Sciatic nerve (tissue), 2 donors: ENCODE measurements at regions not wholly inside any gene's neighbourhood (a gene's known extent, or its start where the extent isn't known, plus 50 kb on each side); places are given as distances from the start of the nearest gene placed in this dataset.
"Not testable (repeated sequence)": the region's sequence is repeated elsewhere in the genome, so short reads cannot be mapped to it uniquely, and the experiment has no call there.

Experiments used
- ATAC-seq: fragments of 200-7000 bp; cut with Tn5 transposase; one replicate; pipeline ENCODE4 v1.9.1; 2020; ENCODE audit warnings: mild to moderate bottlenecking, moderate library complexity
- DNase-seq: peaks from one replicate; pipeline ENCODE4 v3.0.0-alpha.2; 2020; ENCODE audit warnings: low spot score
- intact Hi-C: fragments of 100-400 bp; cut with DNase I; formaldehyde crosslinking; loops from one replicate; pipeline ENCODE4 v1.14.2; 2022
- donor health status: DM: no; HTN: no; CAD: no.
- donor health status: DM: no; HTN: no; CAD: no.

- no peak for DNase-seq
- intact Hi-C loops: no loop called here
- ATAC-seq: no peak
Observed at GRCh38 chr2:147623328-147623727, 221.5 kb upstream of the ACVR2A start.

GRCh38 chr2:147621656-147622197 is 223.1 kb upstream of the ACVR2A start:
- DNase-seq (no peak), ATAC-seq (no peak)
- intact Hi-C loops: no loop called here

- DNase-seq (no peak), ATAC-seq (no peak)
- intact Hi-C loops: no loop called here
Observed at GRCh38 chr2:147619808-147620207, 225.0 kb upstream of the ACVR2A start.

- intact Hi-C loops: no loop called here
- no peak for DNase-seq
- ATAC-seq: no peak
Observed at GRCh38 chr2:147615726-147616125, 229.1 kb upstream of the ACVR2A start.

DNA sequence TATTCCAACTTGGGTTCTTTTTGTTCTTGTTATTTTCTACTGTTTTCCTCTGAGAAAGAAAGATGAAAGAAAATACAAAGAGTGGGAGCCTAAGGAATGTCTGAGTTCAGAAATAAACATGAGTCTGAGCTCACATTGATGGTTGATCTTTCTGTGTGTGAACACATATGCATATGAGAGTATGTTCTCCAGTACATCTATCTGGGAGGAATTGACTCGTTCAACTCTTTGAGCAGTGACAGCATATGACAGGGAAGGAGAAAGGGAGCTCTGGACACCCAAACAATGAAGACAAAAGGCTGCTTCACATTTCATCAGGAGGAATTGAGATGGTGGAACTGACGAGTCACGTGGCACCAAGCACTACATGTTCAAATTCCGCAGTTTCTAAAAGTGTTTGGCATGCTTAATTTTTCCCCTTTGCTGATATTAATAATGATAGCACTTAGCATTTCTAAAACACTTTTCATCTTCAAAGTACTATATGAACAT is 229.8 kb upstream of the ACVR2A start:
- no peak for ATAC-seq

DNA sequence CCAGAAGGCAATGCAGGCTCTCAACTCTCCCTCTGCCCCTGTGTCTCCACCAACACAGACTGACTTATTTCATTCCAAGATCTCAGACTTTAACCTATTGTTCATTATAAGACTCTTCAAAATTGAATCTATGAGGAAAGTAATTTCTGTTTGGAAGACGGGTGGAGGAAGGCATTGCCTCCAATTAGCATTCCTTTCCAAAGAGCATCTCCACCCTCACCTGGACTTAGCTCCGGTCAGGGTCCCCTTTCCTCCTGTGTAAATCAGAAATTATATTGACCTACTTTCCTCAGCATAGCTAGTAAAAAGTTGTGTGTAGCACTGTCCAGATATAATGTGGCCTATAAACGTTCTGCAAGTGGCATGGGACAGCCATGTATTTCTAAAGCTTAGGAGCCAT is 230.4 kb upstream of the ACVR2A start:
- ATAC-seq: no peak
- no peak for DNase-seq
- intact Hi-C loops: no loop called here

More for the DNA sequence above, 229.8 kb upstream of the ACVR2A start:
- no peak for DNase-seq
- intact Hi-C loops: no loop called here

DNA sequence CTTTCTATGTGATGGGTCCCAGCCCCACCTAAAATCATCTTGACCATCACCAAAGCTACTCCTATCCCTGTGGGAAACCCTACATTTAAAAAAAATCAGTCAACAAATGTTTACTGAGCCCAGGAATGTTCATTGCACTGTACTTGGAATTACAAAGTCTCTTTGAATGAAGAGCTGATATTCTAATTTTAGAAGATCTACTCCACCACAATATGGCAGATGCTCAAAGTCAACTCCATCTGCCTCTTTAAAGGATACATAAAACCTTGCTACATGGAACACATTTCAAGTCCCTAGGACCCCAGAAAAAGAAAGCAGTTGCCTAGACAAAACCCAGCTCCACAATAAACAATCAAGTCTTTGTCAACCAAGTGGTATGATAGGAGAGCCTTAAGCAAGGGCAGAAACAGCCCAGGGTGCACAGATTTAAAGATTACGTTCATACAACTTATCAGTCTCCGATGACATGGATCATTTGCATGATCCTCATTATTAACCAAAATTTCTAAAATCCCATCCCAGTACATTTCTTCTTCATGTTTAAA is 234.3 kb upstream of the ACVR2A start:
- intact Hi-C loops: no loop called here
- ATAC-seq: no peak
- no peak for DNase-seq

DNA sequence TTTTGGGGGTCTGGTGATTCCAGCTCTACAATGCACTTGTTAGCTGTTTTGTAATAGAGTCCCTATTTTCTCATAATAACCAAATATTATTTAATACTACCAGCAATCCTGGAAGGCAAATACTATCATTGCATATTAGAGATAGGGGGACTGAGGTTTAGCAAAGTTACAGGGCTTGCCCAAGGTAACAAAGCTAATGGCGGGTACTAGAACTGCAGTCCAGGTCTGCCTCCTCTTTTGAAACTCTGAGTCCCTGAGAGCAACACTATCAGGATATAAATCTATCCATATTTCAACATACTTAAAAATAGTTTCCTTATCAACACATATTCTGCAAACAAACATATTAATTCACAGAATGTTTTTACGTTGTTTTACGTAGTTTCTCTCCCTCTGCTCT is 235.5 kb upstream of the ACVR2A start:
- intact Hi-C loops: no loop called here
- DNase-seq: no peak
- no peak for ATAC-seq

DNA sequence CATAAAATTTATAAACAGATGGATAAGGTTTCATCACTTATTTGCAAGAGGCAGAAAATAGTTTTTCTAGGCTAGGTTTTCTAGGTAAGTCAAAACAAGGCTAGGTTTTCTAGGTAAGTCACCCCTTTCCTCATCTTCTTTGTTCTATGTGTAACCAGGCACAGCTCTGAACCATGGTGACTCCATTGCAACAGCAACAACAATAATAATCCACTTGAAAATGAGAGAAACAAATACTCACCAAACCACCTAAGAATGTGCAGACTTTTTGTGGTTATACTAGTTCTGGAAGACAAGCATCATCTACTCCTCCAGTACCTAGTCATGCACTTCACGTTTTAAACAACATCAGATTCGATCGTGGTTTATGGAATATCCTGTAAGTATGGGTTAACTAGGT is 237.4 kb upstream of the ACVR2A start:
- ATAC-seq (no peak), DNase-seq (no peak)
- intact Hi-C loops: no loop called here

GRCh38 chr2:147603876-147604275 is 241.0 kb upstream of the ACVR2A start:
- intact Hi-C loops: no loop called here
- ATAC-seq (no peak), DNase-seq (no peak)

- DNase-seq: no peak
- intact Hi-C loops: no loop called here
- ATAC-seq: no peak
Observed at GRCh38 chr2:147603447-147603846, 241.4 kb upstream of the ACVR2A start.

DNA sequence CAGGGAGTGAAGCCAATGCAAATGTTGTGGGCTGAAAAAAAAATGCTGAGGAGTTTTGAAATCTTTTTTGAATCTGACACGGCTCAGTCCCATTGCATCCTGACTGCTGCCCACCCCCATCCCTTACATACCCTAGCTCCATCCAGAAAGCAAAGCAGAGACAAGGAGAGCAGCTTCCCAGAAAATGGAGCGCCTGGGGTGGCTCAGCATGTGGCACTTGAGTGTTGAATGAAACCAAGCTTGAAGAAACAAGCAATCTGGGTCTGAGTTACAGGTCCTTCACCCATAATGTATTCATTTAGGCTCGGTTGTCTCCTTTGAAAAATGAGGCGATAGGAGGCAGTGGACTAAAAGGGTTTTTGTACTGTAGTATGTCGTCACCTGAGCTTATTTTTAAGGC is 244.2 kb upstream of the ACVR2A start:
- DNase-seq: no peak
- intact Hi-C loops: no loop called here
- no peak for ATAC-seq

DNA sequence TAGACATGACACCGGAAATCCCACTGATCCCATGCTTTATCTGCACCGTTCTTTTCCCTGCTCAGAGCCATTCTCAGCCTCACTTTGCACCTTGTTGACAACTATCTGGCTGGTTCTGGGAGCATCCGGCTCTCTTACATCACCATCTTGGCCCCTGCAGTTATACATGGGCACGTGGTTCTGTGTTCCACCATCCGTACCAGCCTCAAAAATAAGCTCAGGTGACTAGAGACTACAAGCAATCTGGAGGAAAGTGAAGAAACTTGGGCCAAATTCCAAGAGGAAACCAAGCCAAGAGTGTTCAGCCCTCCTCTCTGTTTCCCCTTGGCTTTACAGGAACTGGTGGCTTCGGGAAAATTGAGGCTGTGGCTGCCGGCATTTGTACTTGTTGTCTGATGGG is 244.6 kb upstream of the ACVR2A start:
- no peak for ATAC-seq
- intact Hi-C loops: no loop called here

GRCh38 chr2:147595200-147595599 is 249.6 kb upstream of the ACVR2A start:
- no peak for DNase-seq
- intact Hi-C loops: no loop called here
- peak; percentile 81 for ATAC-seq

More for the DNA sequence above, 244.6 kb upstream of the ACVR2A start:
- DNase-seq: no peak

DNA sequence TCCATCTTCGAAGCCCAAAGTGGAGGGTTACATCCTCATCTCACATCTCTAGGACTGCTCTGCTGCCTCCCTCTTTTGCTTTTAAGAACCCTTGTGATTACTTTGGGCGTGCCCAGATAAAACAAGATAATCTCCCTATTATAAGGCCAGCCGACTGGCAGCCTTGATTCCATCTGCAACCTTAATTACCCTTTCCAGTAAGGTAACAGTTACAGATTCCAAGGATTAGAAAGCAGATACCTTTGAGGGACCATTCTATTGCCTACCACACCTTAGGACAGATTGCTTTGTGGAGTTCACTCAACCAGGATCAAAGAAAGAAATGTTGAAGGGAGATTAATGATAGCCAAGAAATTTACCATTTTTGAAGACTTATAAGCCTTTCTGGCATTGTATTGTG is 250.8 kb upstream of the ACVR2A start:
- intact Hi-C loops: no loop called here
- no peak for ATAC-seq
- DNase-seq: no peak

DNA sequence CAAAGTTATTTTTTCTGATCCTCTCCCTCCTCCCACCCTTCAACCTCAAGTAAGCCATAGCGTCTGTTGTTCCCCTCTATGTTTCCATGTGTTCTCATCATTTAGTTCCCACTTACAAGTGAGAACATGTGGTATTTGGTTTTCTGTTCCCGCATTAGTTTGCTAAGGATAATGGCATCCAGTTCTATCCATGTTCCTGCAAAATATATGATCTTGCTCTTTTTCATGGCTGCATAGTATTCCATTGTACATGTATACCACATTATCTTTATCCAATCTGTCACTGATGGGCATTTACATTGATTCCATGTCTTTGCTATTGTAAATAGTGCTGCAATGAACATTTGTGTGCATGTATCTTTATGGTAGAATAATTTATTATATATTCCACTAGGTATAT is 252.0 kb upstream of the ACVR2A start:
- DNase-seq, intact Hi-C loops, ATAC-seq: not testable (repeated sequence)

GRCh38 chr2:147589127-147589526 is 255.7 kb upstream of the ACVR2A start:
- intact Hi-C loops: no loop called here
- DNase-seq (no peak), ATAC-seq (no peak)

DNA sequence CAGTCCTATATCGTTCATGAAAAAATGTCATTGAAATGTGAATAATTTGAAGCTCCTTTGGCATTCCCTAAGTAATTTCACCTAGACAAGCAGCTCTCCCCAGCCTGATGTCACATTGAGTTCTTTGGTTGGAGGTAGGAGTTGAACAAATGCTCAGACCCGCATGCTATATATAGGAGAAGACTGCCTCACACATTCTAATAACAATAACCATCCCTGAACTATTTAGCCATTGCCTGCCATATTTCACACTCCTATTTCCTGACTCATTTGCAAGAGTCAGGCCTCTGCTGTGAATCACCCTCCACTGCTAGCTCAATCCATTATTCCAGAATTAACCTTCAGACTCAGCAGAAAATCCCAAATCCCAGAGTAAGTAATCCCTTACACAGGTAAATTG is 256.6 kb upstream of the ACVR2A start:
- intact Hi-C loops: no loop called here
- DNase-seq: no peak
- ATAC-seq: no peak

- ATAC-seq (no peak), DNase-seq (no peak)
- intact Hi-C loops: no loop called here
Observed at GRCh38 chr2:147578529-147578928, 266.3 kb upstream of the ACVR2A start.

DNA sequence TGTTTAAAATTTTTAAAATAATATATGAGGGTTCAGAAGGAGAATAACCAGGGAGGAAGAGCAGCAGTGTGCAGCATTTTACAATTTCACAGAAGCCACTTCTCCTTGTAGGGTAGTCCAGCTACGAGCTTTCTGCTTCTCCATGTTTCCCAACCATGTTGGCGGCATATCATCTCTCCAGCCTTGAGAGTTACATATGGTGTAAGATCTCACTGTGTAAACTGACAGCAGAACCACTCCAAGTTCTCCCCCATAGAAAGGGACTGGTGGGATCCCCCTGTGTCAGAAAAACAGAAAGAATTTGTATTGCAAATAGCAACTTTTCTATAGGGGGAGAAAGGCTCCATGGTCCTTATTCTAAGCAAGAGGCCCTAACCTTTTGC is 266.8 kb upstream of the ACVR2A start:
- DNase-seq: no peak
- no peak for ATAC-seq
- intact Hi-C loops: no loop called here

GRCh38 chr2:147577323-147577997 is 267.4 kb upstream of the ACVR2A start:
- intact Hi-C loops: no loop called here
- DNase-seq (no peak), ATAC-seq (no peak)
